HEK293 (cell line): ENCODE measurements at regions not wholly inside any gene's neighbourhood (a gene's known extent, or its start where the extent isn't known, plus 50 kb on each side); places are given as distances from the start of the nearest gene placed in this dataset.

Experiments
- CTCF ChIA-PET: fragments of 350-600 bp; formaldehyde crosslinking; extraction: SDS; loops from one replicate; lab custom pipeline; 2021; ENCODE audit warnings: antibody characterized with exemption; lab: Yijun Ruan, JAX
- POLR2A ChIA-PET: fragments of 300-600 bp; formaldehyde crosslinking; extraction: SDS; loops from one replicate; lab custom pipeline; 2020; ENCODE audit warnings: antibody characterized with exemption, inconsistent platforms; lab: Yijun Ruan, JAX
- H3K27ac ChIP-seq: fragments of 200-500 bp; sonication (Bioruptor generic); 2 replicates; pipeline ENCODE4 v1.5.1; 2014; ENCODE audit warnings: low read depth, low read length, control low read depth, inconsistent platforms; ENCODE audit errors: extremely low read depth
- H3K36me3 ChIP-seq, 2 experiments: fragments of 200-500 bp in 1 of 2; sonication (Bioruptor generic) in 1 of 2; 1 replicate in 1 of 2; 2 replicates in 1 of 2; pipeline ENCODE4 v1.5.1; 2014 to 2017; ENCODE audit warnings: inconsistent platforms in 2 of 2, low read length in 2 of 2; ENCODE audit not compliant: control insufficient read depth in 2 of 2, insufficient read depth in 1 of 2
- H3K4me1 ChIP-seq: fragments of 200-500 bp; sonication (Bioruptor generic); 2 replicates; pipeline ENCODE4 v1.5.1; 2014; ENCODE audit warnings: mild to moderate bottlenecking, low read length, inconsistent platforms; ENCODE audit not compliant: control insufficient read depth, insufficient read depth
- H3K4me3 ChIP-seq: 2 replicates; pipeline ENCODE4 v1.5.1; 2011; ENCODE audit warnings: low read depth, mild to moderate bottlenecking, control low read depth, low read length, moderate library complexity
- H3K9me3 ChIP-seq: fragments of 200-500 bp; sonication (Bioruptor generic); 2 replicates; pipeline ENCODE4 v1.5.1; 2014; ENCODE audit warnings: low read depth, low read length, inconsistent platforms; ENCODE audit not compliant: control insufficient read depth, insufficient read depth
- KLF1 ChIP-seq: fragments of 450-650 bp; formaldehyde crosslinking; IDR thresholded peaks from 2 replicates; pipeline ENCODE4 v1.5.1; 2016; ENCODE audit warnings: missing biosample characterization, missing genetic modification characterization
- KLF17 ChIP-seq: fragments of 450-650 bp; formaldehyde crosslinking; IDR thresholded peaks from 2 replicates; pipeline ENCODE4 v1.5.1; 2016; ENCODE audit warnings: missing biosample characterization, missing genetic modification characterization
- ZBTB11 ChIP-seq: fragments of 450-650 bp; formaldehyde crosslinking; conservative IDR thresholded peaks from 2 replicates; pipeline ENCODE4 v1.5.1; 2016; ENCODE audit warnings: low read depth, missing biosample characterization, missing genetic modification characterization
- ZBTB17 ChIP-seq: fragments of 450-650 bp; formaldehyde crosslinking; IDR thresholded peaks from 2 replicates; pipeline ENCODE4 v1.5.1; 2016; ENCODE audit warnings: missing biosample characterization, missing genetic modification characterization
- ZFP3 ChIP-seq: fragments of 450-650 bp; formaldehyde crosslinking; IDR thresholded peaks from 2 replicates; pipeline ENCODE4 v1.5.1; 2016; ENCODE audit warnings: low read depth, missing biosample characterization, missing genetic modification characterization
- ZNF148 ChIP-seq: fragments of 450-650 bp; formaldehyde crosslinking; IDR thresholded peaks from 2 replicates; pipeline ENCODE4 v1.5.0; 2017; ENCODE audit warnings: missing biosample characterization, missing genetic modification characterization, borderline replicate concordance
- ZNF157 ChIP-seq: fragments of 450-650 bp; formaldehyde crosslinking; IDR thresholded peaks from 2 replicates; pipeline ENCODE4 v1.5.1; 2016; ENCODE audit warnings: missing biosample characterization, missing genetic modification characterization
- ZNF274 ChIP-seq, 2 experiments: fragments of 200-500 bp in 1 of 2; fragments of 450-650 bp in 1 of 2; sonication (Bioruptor generic) in 1 of 2; formaldehyde crosslinking in 1 of 2; IDR thresholded peaks; 2 replicates each; pipeline versions ENCODE4 v1.5.1 to v1.6.1; 2014 to 2016; ENCODE audit warnings: borderline replicate concordance in 1 of 2, inconsistent platforms in 1 of 2, low read length in 1 of 2, missing biosample characterization in 1 of 2, missing genetic modification characterization in 1 of 2
- ZNF311 ChIP-seq: fragments of 450-650 bp; formaldehyde crosslinking; IDR thresholded peaks from 2 replicates; pipeline ENCODE4 v1.5.1; 2017; ENCODE audit warnings: missing biosample characterization, missing genetic modification characterization, borderline replicate concordance
- ZNF341 ChIP-seq: fragments of 450-650 bp; formaldehyde crosslinking; IDR thresholded peaks from 2 replicates; pipeline ENCODE4; 2016; ENCODE audit warnings: low read depth, missing biosample characterization, missing genetic modification characterization
- ZNF513 ChIP-seq: fragments of 450-650 bp; IDR thresholded peaks from 2 replicates; pipeline ENCODE4 v1.5.1; 2018; ENCODE audit warnings: missing biosample characterization, missing genetic modification characterization
- ZNF677 ChIP-seq: fragments of 450-650 bp; IDR thresholded peaks from 2 replicates; pipeline ENCODE4 v1.5.0; 2018; ENCODE audit warnings: missing biosample characterization, mild to moderate bottlenecking, missing genetic modification characterization, moderate library complexity
- ZNF747 ChIP-seq: fragments of 450-650 bp; formaldehyde crosslinking; IDR thresholded peaks from 2 replicates; pipeline ENCODE4 v1.5.1; 2016; ENCODE audit warnings: missing biosample characterization, missing genetic modification characterization
- ZNF768 ChIP-seq: fragments of 450-650 bp; formaldehyde crosslinking; IDR thresholded peaks from 2 replicates; pipeline ENCODE4 v1.5.1; 2018; ENCODE audit warnings: missing biosample characterization, mild to moderate bottlenecking, missing genetic modification characterization
- ZNF792 ChIP-seq: fragments of 450-650 bp; formaldehyde crosslinking; IDR thresholded peaks from 2 replicates; pipeline ENCODE4 v1.5.1; 2016; ENCODE audit warnings: missing biosample characterization, missing genetic modification characterization
- ZNF843 ChIP-seq: fragments of 450-650 bp; formaldehyde crosslinking; IDR thresholded peaks from 2 replicates; pipeline ENCODE4 v1.5.1; 2016; ENCODE audit warnings: missing biosample characterization, missing genetic modification characterization
- ZSCAN23 ChIP-seq: fragments of 450-650 bp; formaldehyde crosslinking; IDR thresholded peaks from 2 replicates; pipeline ENCODE4 v1.5.1; 2016; ENCODE audit warnings: missing biosample characterization, missing genetic modification characterization
- ZSCAN5A ChIP-seq: fragments of 450-650 bp; formaldehyde crosslinking; IDR thresholded peaks from 2 replicates; pipeline ENCODE4 v1.5.1; 2016; ENCODE audit warnings: missing biosample characterization, missing genetic modification characterization

GRCh38 chr3:23665741-23666140 lies 140.0 kb upstream of the UBE2E1 start:
- Histone ChIP-seq H3K9me3 (no peaks in the 10 kb centered on the region), H3K4me1 (peaks cover 5% of the 10 kb centered on the region; the same call in 1 of the 2 replicates), H3K27ac (no peak overlapping the region), H3K36me3 (no peaks in the 10 kb centered on the region), H3K4me3 (no peak overlapping the region)
- POLR2A ChIA-PET, result no interaction called here
- CTCF ChIA-PET, result no interaction called here
- no peak for TF ChIP-seq ZNF768 (tag by site-specific recombination)
- TF ChIP-seq ZNF843 (tag by site-specific recombination), result no peak
- TF ChIP-seq ZSCAN23 (tag by site-specific recombination), result no peak
- TF ChIP-seq ZNF274 (IDR thresholded peaks at IDR 0.05; ENCODE audit: low read length), result no peak
- no peak for TF ChIP-seq ZNF274 (tag by site-specific recombination; IDR thresholded peaks at IDR 0.05; ENCODE audit: borderline replicate concordance)
- TF ChIP-seq ZNF148 (tag by site-specific recombination), result no peak
- no peak for TF ChIP-seq ZNF792 (tag by site-specific recombination)
- TF ChIP-seq ZNF157, result no peak
- no peak for TF ChIP-seq ZNF747 (tag by site-specific recombination)
- no peak for TF ChIP-seq ZSCAN5A (tag by site-specific recombination)
- no peak for TF ChIP-seq ZBTB11 (tag by site-specific recombination)
- TF ChIP-seq KLF1, result no peak
- TF ChIP-seq ZNF677 (tag by site-specific recombination), result no peak
- TF ChIP-seq ZFP3 (tag by site-specific recombination), result no peak
- no peak for TF ChIP-seq ZNF513
- TF ChIP-seq ZNF311 (tag by site-specific recombination), result no peak
- TF ChIP-seq KLF17, result no peak
- TF ChIP-seq ZBTB17 (tag by site-specific recombination), result no peak
- TF ChIP-seq ZNF341 (tag by site-specific recombination), result no peak
